ENCODE measurements at regions not wholly inside any gene's neighbourhood (a gene's known extent, or its start where the extent isn't known, plus 50 kb on each side); places are given as distances from the start of the nearest gene placed in this dataset.

- Mint-ChIP-seq H3K4me1 (ENCODE audit: low read depth) (no peaks in the 10 kb centered on the region), H3K4me3 (no peak overlapping the region), H3K9me3 (peaks cover 6% of the 10 kb centered on the region), H3K27ac (no peak overlapping the region), H3K36me3 (ENCODE audit: low read depth) (no peaks in the 10 kb centered on the region), H3K27me3 (ENCODE audit: low read depth) (no peaks in the 10 kb centered on the region)
- intact Hi-C loops (cut with micrococcal nuclease): no loop called here
- CTCF ChIA-PET: no interaction called here
- no peak for DNase-seq
These were observed 278.1 kb upstream of the PLSCR5 start for GRCh38 chr3:146883288-146883687.

GRCh38 chr3:146881966-146882760 is 277.0 kb upstream of the PLSCR5 start:
- no peaks in the 10 kb centered on the region for H3K4me1 Mint-ChIP-seq (ENCODE audit: low read depth)
- intact Hi-C loops (cut with micrococcal nuclease): no loop called here
- H3K9me3 Mint-ChIP-seq: peaks cover 6% of the 10 kb centered on the region

GRCh38 chr3:146881356-146881755 is 276.2 kb upstream of the PLSCR5 start:
- no peak for DNase-seq
- Mint-ChIP-seq H3K9me3 (peaks cover 6% of the 10 kb centered on the region), H3K4me3 (no peak overlapping the region), H3K27me3 (ENCODE audit: low read depth) (no peaks in the 10 kb centered on the region), H3K36me3 (ENCODE audit: low read depth) (no peaks in the 10 kb centered on the region), H3K27ac (no peak overlapping the region), H3K4me1 (ENCODE audit: low read depth) (no peaks in the 10 kb centered on the region)
- CTCF ChIA-PET: no interaction called here
- intact Hi-C loops (cut with micrococcal nuclease): no loop called here

More at GRCh38 chr3:146881966-146882760, 277.0 kb upstream of the PLSCR5 start:
- CTCF ChIA-PET: no interaction called here
- Mint-ChIP-seq H3K36me3 (ENCODE audit: low read depth) (no peaks in the 10 kb centered on the region), H3K27me3 (ENCODE audit: low read depth) (no peaks in the 10 kb centered on the region), H3K27ac (no peak overlapping the region), H3K4me3 (no peak overlapping the region)
- no peak for DNase-seq

GRCh38 chr3:146873748-146874147 is 268.6 kb upstream of the PLSCR5 start:
- peaks cover 17% of the 10 kb centered on the region for H3K9me3 Mint-ChIP-seq
- no peaks in the 10 kb centered on the region for H3K27me3 Mint-ChIP-seq (ENCODE audit: low read depth)
- no peak overlapping the region for H3K4me3 Mint-ChIP-seq
- H3K4me1 Mint-ChIP-seq (ENCODE audit: low read depth): no peaks in the 10 kb centered on the region
- CTCF ChIA-PET: no interaction called here
- H3K27ac Mint-ChIP-seq: no peak overlapping the region
- H3K36me3 Mint-ChIP-seq (ENCODE audit: low read depth): no peaks in the 10 kb centered on the region
- intact Hi-C loops (cut with micrococcal nuclease): no loop called here
- no peak for DNase-seq

GRCh38 chr3:146865175-146865755 is 260.1 kb upstream of the PLSCR5 start:
- Mint-ChIP-seq H3K27ac (no peak overlapping the region), H3K27me3 (ENCODE audit: low read depth) (no peaks in the 10 kb centered on the region), H3K4me3 (no peak overlapping the region), H3K36me3 (ENCODE audit: low read depth) (no peaks in the 10 kb centered on the region), H3K9me3 (peaks cover 4% of the 10 kb centered on the region), H3K4me1 (ENCODE audit: low read depth) (no peaks in the 10 kb centered on the region)
- DNase-seq: no peak
- intact Hi-C loops (cut with micrococcal nuclease): no loop called here
- CTCF ChIA-PET: interaction anchor here (0.6 to 0.7 kb wide), 2 partner anchors 111 to 1159 kb away, joined by 3 to 4 read pairs; no protein-coding TSS in a partner anchor

- H3K4me1 Mint-ChIP-seq (ENCODE audit: low read depth): no peaks in the 10 kb centered on the region
- intact Hi-C loops (cut with micrococcal nuclease): no loop called here
- DNase-seq: no peak
- CTCF ChIA-PET: no interaction called here
- H3K4me3 Mint-ChIP-seq: no peak overlapping the region
- no peaks in the 10 kb centered on the region for H3K36me3 Mint-ChIP-seq (ENCODE audit: low read depth)
- no peak overlapping the region for H3K27ac Mint-ChIP-seq
- no peaks in the 10 kb centered on the region for H3K27me3 Mint-ChIP-seq (ENCODE audit: low read depth)
- H3K9me3 Mint-ChIP-seq: peaks cover 4% of the 10 kb centered on the region
These were observed 256.1 kb upstream of the PLSCR5 start for GRCh38 chr3:146861262-146861661.

GRCh38 chr3:146854523-146854922 is 249.4 kb upstream of the PLSCR5 start:
- CTCF ChIA-PET: no interaction called here
- Mint-ChIP-seq H3K27ac (no peak overlapping the region), H3K4me3 (no peak overlapping the region), H3K4me1 (ENCODE audit: low read depth) (no peaks in the 10 kb centered on the region), H3K9me3 (peaks cover 3% of the 10 kb centered on the region), H3K27me3 (ENCODE audit: low read depth) (no peaks in the 10 kb centered on the region), H3K36me3 (ENCODE audit: low read depth) (no peaks in the 10 kb centered on the region)
- no peak for DNase-seq
- intact Hi-C loops (cut with micrococcal nuclease): no loop called here

- CTCF ChIA-PET: no interaction called here
These were observed 246.5 kb upstream of the PLSCR5 start for GRCh38 chr3:146851665-146852064.

GRCh38 chr3:146845361-146845760 is 240.2 kb upstream of the PLSCR5 start:
- intact Hi-C loops (cut with micrococcal nuclease): no loop called here
- CTCF ChIA-PET: no interaction called here

More at GRCh38 chr3:146851665-146852064, 246.5 kb upstream of the PLSCR5 start:
- Mint-ChIP-seq H3K9me3 (peaks cover 3% of the 10 kb centered on the region), H3K27me3 (ENCODE audit: low read depth) (no peaks in the 10 kb centered on the region), H3K4me1 (ENCODE audit: low read depth) (no peaks in the 10 kb centered on the region), H3K4me3 (no peak overlapping the region), H3K27ac (no peak overlapping the region), H3K36me3 (ENCODE audit: low read depth) (no peaks in the 10 kb centered on the region)
- DNase-seq: no peak
- intact Hi-C loops (cut with micrococcal nuclease): no loop called here

GRCh38 chr3:146843476-146843875 is 238.3 kb upstream of the PLSCR5 start:
- H3K4me3 Mint-ChIP-seq: no peak overlapping the region
- no peaks in the 10 kb centered on the region for H3K36me3 Mint-ChIP-seq (ENCODE audit: low read depth)
- H3K27me3 Mint-ChIP-seq (ENCODE audit: low read depth): no peaks in the 10 kb centered on the region
- no peak for DNase-seq
- H3K27ac Mint-ChIP-seq: no peak overlapping the region
- intact Hi-C loops (cut with micrococcal nuclease): no loop called here
- no peaks in the 10 kb centered on the region for H3K4me1 Mint-ChIP-seq (ENCODE audit: low read depth)
- CTCF ChIA-PET: no interaction called here
- H3K9me3 Mint-ChIP-seq: peaks cover 3% of the 10 kb centered on the region

More at GRCh38 chr3:146845361-146845760, 240.2 kb upstream of the PLSCR5 start:
- Mint-ChIP-seq H3K27ac (no peak overlapping the region), H3K9me3 (peaks cover 3% of the 10 kb centered on the region), H3K4me1 (ENCODE audit: low read depth) (no peaks in the 10 kb centered on the region), H3K27me3 (ENCODE audit: low read depth) (no peaks in the 10 kb centered on the region), H3K36me3 (ENCODE audit: low read depth) (no peaks in the 10 kb centered on the region), H3K4me3 (no peak overlapping the region)
- DNase-seq: no peak

GRCh38 chr3:146839727-146840375 is 234.7 kb upstream of the PLSCR5 start:
- Mint-ChIP-seq H3K27ac (no peak overlapping the region), H3K27me3 (ENCODE audit: low read depth) (no peaks in the 10 kb centered on the region), H3K36me3 (ENCODE audit: low read depth) (no peaks in the 10 kb centered on the region), H3K9me3 (no peaks in the 10 kb centered on the region), H3K4me1 (ENCODE audit: low read depth) (no peaks in the 10 kb centered on the region), H3K4me3 (no peak overlapping the region)
- no peak for DNase-seq
- intact Hi-C loops (cut with micrococcal nuclease): no loop called here
- CTCF ChIA-PET: no interaction called here

GRCh38 chr3:146838221-146838620 is 233.1 kb upstream of the PLSCR5 start:
- CTCF ChIA-PET: no interaction called here
- no peaks in the 10 kb centered on the region for H3K4me1 Mint-ChIP-seq (ENCODE audit: low read depth)
- H3K27me3 Mint-ChIP-seq (ENCODE audit: low read depth): no peaks in the 10 kb centered on the region
- intact Hi-C loops (cut with micrococcal nuclease): no loop called here
- no peak overlapping the region for H3K4me3 Mint-ChIP-seq
- DNase-seq: no peak
- no peak overlapping the region for H3K27ac Mint-ChIP-seq
- no peaks in the 10 kb centered on the region for H3K36me3 Mint-ChIP-seq (ENCODE audit: low read depth)
- no peaks in the 10 kb centered on the region for H3K9me3 Mint-ChIP-seq

- Mint-ChIP-seq H3K4me3 (no peak overlapping the region), H3K9me3 (no peaks in the 10 kb centered on the region), H3K4me1 (ENCODE audit: low read depth) (no peaks in the 10 kb centered on the region), H3K27me3 (ENCODE audit: low read depth) (no peaks in the 10 kb centered on the region), H3K27ac (no peak overlapping the region), H3K36me3 (ENCODE audit: low read depth) (no peaks in the 10 kb centered on the region)
- no peak for DNase-seq
- CTCF ChIA-PET: no interaction called here
- intact Hi-C loops (cut with micrococcal nuclease): no loop called here
These were observed 229.8 kb upstream of the PLSCR5 start for GRCh38 chr3:146834917-146835316.

Data from activated naive CD4-positive, alpha-beta T cell treated with anti-CD3 and anti-CD28 coated beads for 36 hours (primary cell).